Naive thymus-derived CD4-positive, alpha-beta T cell (primary cell): ENCODE measurements at regions not wholly inside any gene's neighbourhood (a gene's known extent, or its start where the extent isn't known, plus 50 kb on each side); places are given as distances from the start of the nearest gene placed in this dataset.
"Not testable (repeated sequence)": the region's sequence is repeated elsewhere in the genome, so short reads cannot be mapped to it uniquely, and the experiment has no call there.

ENCODE experiments used
- ATAC-seq: fragments of 150-1000 bp; cut with Tn5 transposase; 2 replicates; pipeline ENCODE4 v1.10.0; 2021; ENCODE audit warnings: mild to moderate bottlenecking, moderate library complexity
- CTCF ChIA-PET: fragments of 350-600 bp; sonication (Branson Sonifier 250); formaldehyde crosslinking; loops from one replicate; lab custom pipeline; 2021; ENCODE audit warnings: antibody characterized with exemption; lab: Charles Lee
- POLR2A ChIA-PET: fragments of 350-600 bp; sonication (Branson Sonifier 250); formaldehyde crosslinking; loops from one replicate; lab custom pipeline; 2021; ENCODE audit warnings: antibody characterized with exemption, inconsistent platforms; lab: Charles Lee
- DNase-seq, 9 donors: peaks; one replicate each; pipeline versions ENCODE4 v3.0.0 to v3.0.0-alpha.2; 2020 to 2022; ENCODE audit warnings: mixed read lengths in 1 of 9
- H3K27ac ChIP-seq: one replicate; pipeline ENCODE4 v1.7.0; 2013; ENCODE audit warnings: mild to moderate bottlenecking, low read depth, low read length, moderate library complexity
- H3K27me3 ChIP-seq, 2 donors: one replicate each; pipeline ENCODE4 v1.7.0; 2013; ENCODE audit warnings: low read length in 2 of 2, mild to moderate bottlenecking in 2 of 2, moderate library complexity in 2 of 2; ENCODE audit not compliant: control insufficient read depth in 2 of 2, insufficient read depth in 2 of 2
- H3K36me3 ChIP-seq, 3 experiments: 1 replicate in 2 of 3; 2 replicates in 1 of 3; pipeline ENCODE4 v1.7.0; 2013; ENCODE audit warnings: low read length in 3 of 3, mild to moderate bottlenecking in 3 of 3, moderate library complexity in 1 of 3; ENCODE audit not compliant: insufficient read depth in 3 of 3, control insufficient read depth in 2 of 3
- H3K4me1 ChIP-seq, 2 donors: one replicate each; pipeline ENCODE4 v1.7.0; 2013; ENCODE audit warnings: low read length in 2 of 2, mild to moderate bottlenecking in 2 of 2, moderate library complexity in 1 of 2; ENCODE audit not compliant: control insufficient read depth in 2 of 2, insufficient read depth in 2 of 2
- H3K4me3 ChIP-seq: 2 replicates; pipeline ENCODE4 v1.7.0; 2013; ENCODE audit warnings: mild to moderate bottlenecking, low read length
- H3K9me3 ChIP-seq, 3 experiments: 1 replicate in 2 of 3; 2 replicates in 1 of 3; pipeline ENCODE4 v1.7.0; 2013; ENCODE audit warnings: low read length in 3 of 3; ENCODE audit not compliant: control insufficient read depth in 2 of 3
- H3K27ac Mint-ChIP-seq, 9 donors: one replicate each; pipeline ENCODE4 v1.8.0; 2020 to 2022; ENCODE audit warnings: mixed read lengths in 9 of 9, mild to moderate bottlenecking in 8 of 9, moderate library complexity in 5 of 9, inconsistent platforms in 2 of 9
- H3K27me3 Mint-ChIP-seq, 5 donors: one replicate each; pipeline ENCODE4 v1.8.0; 2021 to 2022; ENCODE audit warnings: mixed read lengths in 5 of 5, mild to moderate bottlenecking in 1 of 5
- H3K36me3 Mint-ChIP-seq, 5 donors: one replicate each; pipeline ENCODE4 v1.8.0; 2020 to 2022; ENCODE audit warnings: mixed read lengths in 5 of 5, mild to moderate bottlenecking in 3 of 5, inconsistent platforms in 1 of 5
- H3K4me1 Mint-ChIP-seq, 7 donors: one replicate each; pipeline ENCODE4 v1.8.0; 2020 to 2022; ENCODE audit warnings: mixed read lengths in 7 of 7, mild to moderate bottlenecking in 3 of 7, inconsistent platforms in 1 of 7
- H3K4me3 Mint-ChIP-seq, 10 donors: one replicate each; pipeline ENCODE4 v1.8.0; 2020 to 2022; ENCODE audit warnings: mild to moderate bottlenecking in 10 of 10, mixed read lengths in 10 of 10, moderate library complexity in 6 of 10, inconsistent platforms in 2 of 10
- H3K9me3 Mint-ChIP-seq, 11 donors: one replicate each; pipeline ENCODE4 v1.8.0; 2020 to 2022; ENCODE audit warnings: mixed read lengths in 11 of 11, mild to moderate bottlenecking in 4 of 11, inconsistent platforms in 1 of 11, moderate library complexity in 1 of 11
- intact Hi-C, 2 donors: fragments of 100-400 bp; cut with micrococcal nuclease; formaldehyde crosslinking; loops; one replicate each; pipeline ENCODE4 v1.15.1; 2023

DNA sequence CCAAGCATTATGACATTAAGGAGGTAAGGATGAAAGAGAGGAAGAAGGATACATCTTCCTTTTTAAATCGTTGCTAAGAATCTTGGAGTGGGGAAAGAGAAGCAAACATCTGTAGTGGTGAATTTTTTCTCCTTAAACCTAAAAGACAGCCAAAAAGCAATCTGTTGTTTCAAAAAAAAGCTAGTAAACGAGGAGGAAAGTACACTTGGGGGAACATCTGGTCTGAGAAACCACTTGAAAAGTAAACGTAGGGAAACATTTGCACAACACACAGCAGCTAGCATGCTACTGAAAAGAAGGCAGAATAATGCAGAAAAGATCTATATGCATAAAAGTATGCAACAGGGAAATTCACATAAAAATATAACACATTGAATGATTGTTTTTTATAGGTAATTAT, 1485.6 kb downstream of the PCDH19 start:
- ChIA-PET CTCF (no interaction called here), POLR2A (no interaction called here)
- no peaks in the 10 kb centered on the region for H3K27me3 ChIP-seq
- H3K4me1 Mint-ChIP-seq = no peaks in the 10 kb centered on the region
- H3K4me1 ChIP-seq = no peaks in the 10 kb centered on the region
- no peaks in the 10 kb centered on the region for H3K9me3 ChIP-seq
- DNase-seq (no peak), ATAC-seq (no peak)
- H3K9me3 Mint-ChIP-seq = peaks cover 0 to 19% (median 2%) of the 10 kb centered on the region in 11 donors
- intact Hi-C loops = no loop called here
- no peak overlapping the region for H3K4me3 ChIP-seq
- no peaks in the 10 kb centered on the region for H3K27me3 Mint-ChIP-seq
- no peaks in the 10 kb centered on the region for H3K36me3 Mint-ChIP-seq
- H3K27ac ChIP-seq = no peak overlapping the region
- no peaks in the 10 kb centered on the region for H3K36me3 ChIP-seq
- no peak overlapping the region for H3K4me3 Mint-ChIP-seq
- no peak overlapping the region for H3K27ac Mint-ChIP-seq

DNA sequence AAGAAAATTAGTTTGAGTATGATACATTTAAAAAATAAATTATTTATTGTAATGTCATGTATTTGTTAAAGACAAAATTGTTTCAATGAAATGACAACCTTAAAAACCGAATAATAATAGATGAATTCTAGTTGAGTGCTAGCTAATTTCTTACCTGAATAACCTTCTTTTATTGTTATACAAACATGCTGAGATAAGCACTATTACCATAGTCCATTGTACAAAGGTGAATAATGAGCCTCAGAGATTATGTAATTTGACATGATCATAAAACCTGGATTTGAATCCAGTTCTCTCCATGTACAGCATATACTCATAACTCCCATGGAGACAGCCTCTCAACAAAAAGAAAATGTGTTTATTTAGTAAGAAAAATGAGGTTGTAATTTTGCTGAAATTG, 1512.9 kb downstream of the PCDH19 start:
- DNase-seq (no peak), ATAC-seq (no peak)
- H3K36me3 Mint-ChIP-seq = no peaks in the 10 kb centered on the region
- no peaks in the 10 kb centered on the region for H3K27me3 Mint-ChIP-seq
- intact Hi-C loops = no loop called here
- no peak overlapping the region for H3K27ac Mint-ChIP-seq
- no peaks in the 10 kb centered on the region for H3K4me1 Mint-ChIP-seq
- no peak overlapping the region for H3K27ac ChIP-seq
- ChIA-PET POLR2A (no interaction called here), CTCF (no interaction called here)
- H3K4me3 ChIP-seq = no peak overlapping the region
- no peaks in the 10 kb centered on the region for H3K27me3 ChIP-seq
- peaks cover 0 to 1% (median 0%) of the 10 kb centered on the region in 11 donors for H3K9me3 Mint-ChIP-seq
- H3K4me1 ChIP-seq = no peaks in the 10 kb centered on the region
- H3K4me3 Mint-ChIP-seq = no peak overlapping the region
- H3K9me3 ChIP-seq = no peaks in the 10 kb centered on the region
- H3K36me3 ChIP-seq = no peaks in the 10 kb centered on the region

DNA sequence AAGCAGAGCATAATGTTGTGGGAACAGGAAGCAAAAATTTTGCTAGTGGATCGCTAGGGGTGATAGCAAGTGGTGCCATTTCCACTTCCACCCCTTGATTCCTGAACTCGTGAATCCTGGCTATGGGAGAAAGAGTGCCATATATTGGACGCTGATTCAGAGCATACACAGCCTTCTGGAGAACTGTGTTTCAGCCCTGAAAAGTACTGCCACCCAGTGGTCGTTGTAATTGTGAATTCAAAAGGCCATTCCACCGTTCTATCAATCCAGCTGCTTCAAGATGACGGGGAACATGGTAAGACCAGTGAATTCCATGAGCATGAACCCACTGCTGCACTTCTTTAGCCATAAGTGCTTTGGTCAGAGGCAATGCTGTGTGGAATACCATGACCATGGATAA, 1559.4 kb downstream of the PCDH19 start:
- H3K4me3 Mint-ChIP-seq, H3K27me3 ChIP-seq, H3K9me3 Mint-ChIP-seq, H3K27ac ChIP-seq, ATAC-seq, DNase-seq, H3K27me3 Mint-ChIP-seq, H3K4me3 ChIP-seq, CTCF ChIA-PET, H3K36me3 Mint-ChIP-seq, POLR2A ChIA-PET, H3K9me3 ChIP-seq, H3K4me1 Mint-ChIP-seq, intact Hi-C loops, H3K4me1 ChIP-seq, H3K36me3 ChIP-seq, H3K27ac Mint-ChIP-seq: not testable (repeated sequence)
